ENCODE measurements at regions not wholly inside any gene's neighbourhood (a gene's known extent, or its start where the extent isn't known, plus 50 kb on each side); places are given as distances from the start of the nearest gene placed in this dataset.

DNA sequence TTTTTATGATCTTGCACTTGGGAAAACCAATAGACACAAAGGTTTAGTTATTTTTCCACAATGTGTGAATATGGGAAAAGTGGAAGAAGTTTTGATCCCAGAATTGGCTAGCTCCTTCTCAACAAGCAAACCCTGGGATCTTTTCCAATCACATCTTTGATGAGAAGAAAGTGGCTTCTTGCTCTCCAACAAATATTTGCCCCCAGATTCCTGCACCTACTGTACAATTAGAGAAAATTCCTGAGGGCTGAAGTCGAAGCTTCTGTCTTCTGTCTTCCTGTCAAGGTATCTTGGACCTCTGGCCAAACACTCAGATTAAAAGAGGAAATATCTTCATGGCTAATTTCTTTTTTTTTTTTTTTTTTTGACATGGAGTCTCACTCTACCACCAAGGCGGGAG, 113.1 kb upstream of the SLC45A1 start:
- no peak overlapping the region for H3K4me3 ChIP-seq (ENCODE audit: low read depth, low read length)

DNA sequence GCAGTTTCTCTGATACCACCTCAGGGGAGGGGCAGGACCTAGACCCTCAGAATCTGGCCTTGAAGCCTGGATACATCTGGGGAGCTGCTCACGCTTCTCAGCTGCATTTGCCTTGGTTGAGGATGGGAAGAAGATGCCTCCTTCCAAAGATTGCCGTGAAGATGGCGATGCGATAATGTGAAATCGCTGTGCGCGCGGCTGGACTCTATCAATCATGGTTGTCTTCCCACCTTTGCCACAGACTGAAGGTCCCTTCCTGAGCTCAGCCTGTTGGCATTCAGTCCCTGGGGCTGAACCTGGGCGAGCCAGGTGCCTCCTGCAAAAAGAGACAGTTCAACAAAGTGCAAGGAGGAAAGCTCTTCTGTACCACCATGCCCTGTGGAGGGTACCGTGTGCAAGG, 114.4 kb upstream of the SLC45A1 start:
- no peak overlapping the region for H3K4me3 ChIP-seq (ENCODE audit: low read depth, low read length)

DNA sequence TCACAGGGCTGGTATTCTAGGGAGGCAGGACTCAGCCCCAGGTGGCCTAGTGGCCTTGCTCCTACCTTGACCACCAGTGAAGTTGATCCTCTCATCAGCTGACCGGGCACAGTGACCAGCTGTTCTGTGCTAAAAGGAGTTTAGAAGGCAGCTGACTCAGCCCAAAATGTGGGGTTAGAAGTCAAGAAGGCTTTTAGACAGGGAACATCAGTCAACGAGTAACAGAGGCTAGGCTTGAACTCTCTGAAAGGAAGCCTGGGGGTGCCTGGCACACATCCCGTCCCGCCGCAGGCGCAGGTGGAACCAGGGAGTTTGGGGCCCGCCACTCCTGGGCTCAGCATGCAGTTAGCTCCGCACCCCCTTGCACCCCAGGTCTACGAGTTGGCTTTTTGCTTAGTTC, 114.9 kb upstream of the SLC45A1 start:
- H3K4me3 ChIP-seq (ENCODE audit: low read depth, low read length) = no peak overlapping the region

DNA sequence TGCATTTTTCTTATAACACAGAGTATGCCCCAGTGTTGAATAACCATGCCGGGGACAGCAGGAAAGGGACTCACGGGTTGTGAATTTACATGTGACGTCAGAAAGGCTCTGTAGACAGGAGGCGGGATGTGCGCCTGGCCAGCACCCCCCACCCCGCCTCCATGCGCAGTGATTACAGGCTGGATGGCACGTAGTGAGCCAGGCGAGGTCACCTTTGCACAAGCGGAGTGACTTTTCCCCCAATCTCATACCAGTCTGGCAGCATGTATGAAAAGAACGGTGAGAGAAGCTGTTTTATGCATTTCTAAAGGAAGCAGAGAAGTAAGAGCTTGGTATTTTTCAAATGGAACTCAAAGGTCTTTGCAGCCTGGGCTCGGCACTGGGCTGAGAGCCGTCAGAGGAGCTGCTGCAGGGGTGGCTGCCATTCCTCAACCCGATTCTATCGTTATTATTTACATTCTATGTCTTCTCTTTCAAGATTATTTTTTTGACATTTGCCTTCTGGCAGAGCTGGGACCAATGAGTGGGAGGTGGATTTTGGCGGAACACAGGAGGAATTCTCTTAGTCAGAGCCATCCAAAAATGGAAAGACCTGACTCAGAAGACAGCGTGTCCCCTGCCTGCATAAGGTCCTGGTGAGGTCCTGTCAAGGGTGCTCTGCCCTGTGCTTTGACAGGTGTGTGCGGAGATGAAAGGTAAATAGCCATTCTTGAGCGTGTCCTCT, 115.6 kb upstream of the SLC45A1 start:
- no peak overlapping the region for H3K4me3 ChIP-seq (ENCODE audit: low read depth, low read length)

DNA sequence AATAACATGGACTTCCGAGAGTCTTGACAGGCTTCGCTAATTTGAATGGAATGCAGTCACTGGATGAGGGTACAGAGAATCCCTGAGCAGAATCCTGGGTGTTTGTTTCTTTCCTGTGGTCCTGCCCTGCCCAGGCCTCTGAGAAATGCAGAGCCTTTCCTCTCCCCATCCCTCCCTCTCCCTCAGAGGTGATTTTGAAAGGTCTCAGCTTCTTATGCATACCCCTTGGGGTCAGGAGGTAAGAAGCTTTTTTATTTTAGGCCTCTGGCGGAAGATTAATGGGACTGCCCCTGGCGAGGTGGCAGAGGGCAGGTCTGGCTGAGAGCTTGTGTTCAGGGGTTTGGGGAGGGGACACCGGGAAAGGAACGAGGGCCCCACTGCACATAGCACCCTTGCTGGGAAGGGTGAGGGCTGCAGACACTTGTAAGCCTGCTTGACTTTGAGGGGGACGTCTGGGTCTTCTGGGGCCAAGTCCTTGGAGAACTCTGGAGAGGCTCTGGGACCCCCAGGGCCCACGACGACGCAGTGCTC, 116.5 kb upstream of the SLC45A1 start:
- no peak overlapping the region for H3K4me3 ChIP-seq (ENCODE audit: low read depth, low read length)

DNA sequence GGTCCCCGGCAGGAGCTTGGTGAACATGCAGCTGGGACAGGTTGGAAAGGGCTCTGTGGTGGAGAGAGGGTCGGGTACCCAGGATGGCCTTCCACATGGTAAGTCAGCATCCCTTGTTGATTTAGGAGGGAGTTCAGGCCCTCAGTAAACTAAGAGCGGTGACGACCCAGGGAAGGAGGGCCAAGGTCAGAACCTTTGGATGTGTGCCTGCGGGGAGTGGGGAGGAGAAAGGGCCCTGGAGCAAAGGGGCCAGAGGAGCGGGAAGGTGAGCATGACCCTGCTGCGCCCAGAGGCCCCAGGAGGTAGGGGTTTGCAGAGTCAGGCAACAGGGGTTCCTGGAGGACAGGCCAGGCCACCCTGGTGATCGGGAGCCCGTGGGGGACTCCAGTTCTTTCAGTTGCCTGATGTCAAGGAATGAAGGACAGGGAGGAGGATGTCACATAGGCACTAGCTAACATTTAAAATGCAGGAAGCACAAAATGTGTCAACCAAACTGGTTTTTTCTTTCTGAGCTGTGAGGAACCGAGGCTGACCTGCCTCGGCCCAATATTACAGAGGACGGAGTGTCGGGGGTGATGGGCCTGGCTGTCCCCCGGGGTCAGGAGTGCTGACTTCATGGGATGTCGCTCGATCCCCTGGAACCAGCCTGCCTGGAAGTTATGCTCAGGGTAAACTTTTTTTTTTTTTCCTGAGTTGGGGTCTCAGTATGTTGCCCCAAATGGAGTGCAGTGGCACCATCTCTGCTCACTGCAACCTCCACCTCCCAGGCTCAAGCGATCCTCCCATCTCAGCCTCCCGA, 117.4 kb upstream of the SLC45A1 start:
- H3K4me3 ChIP-seq (ENCODE audit: low read depth, low read length) = no peak overlapping the region

DNA sequence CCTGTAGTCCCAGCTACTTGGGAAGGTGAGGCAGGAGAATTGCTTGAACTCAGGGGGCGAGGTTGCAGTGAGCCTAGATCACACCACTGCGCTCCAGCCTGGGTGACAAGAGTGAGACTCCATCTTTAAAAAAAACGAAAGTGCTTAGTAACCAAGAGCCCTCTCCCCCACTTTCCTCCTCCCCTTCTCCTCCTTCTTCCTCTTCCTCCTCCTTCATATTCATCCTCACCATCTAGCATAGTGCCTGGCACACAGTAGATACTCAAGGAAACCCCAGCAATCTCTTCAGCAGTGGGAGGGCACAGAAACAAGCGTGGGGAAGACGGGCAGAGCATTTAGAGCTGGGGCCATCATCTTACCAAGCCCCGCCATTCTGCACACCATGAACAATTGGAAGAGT, 119.4 kb upstream of the SLC45A1 start:
- H3K4me3 ChIP-seq (ENCODE audit: low read depth, low read length) = no peak overlapping the region

DNA sequence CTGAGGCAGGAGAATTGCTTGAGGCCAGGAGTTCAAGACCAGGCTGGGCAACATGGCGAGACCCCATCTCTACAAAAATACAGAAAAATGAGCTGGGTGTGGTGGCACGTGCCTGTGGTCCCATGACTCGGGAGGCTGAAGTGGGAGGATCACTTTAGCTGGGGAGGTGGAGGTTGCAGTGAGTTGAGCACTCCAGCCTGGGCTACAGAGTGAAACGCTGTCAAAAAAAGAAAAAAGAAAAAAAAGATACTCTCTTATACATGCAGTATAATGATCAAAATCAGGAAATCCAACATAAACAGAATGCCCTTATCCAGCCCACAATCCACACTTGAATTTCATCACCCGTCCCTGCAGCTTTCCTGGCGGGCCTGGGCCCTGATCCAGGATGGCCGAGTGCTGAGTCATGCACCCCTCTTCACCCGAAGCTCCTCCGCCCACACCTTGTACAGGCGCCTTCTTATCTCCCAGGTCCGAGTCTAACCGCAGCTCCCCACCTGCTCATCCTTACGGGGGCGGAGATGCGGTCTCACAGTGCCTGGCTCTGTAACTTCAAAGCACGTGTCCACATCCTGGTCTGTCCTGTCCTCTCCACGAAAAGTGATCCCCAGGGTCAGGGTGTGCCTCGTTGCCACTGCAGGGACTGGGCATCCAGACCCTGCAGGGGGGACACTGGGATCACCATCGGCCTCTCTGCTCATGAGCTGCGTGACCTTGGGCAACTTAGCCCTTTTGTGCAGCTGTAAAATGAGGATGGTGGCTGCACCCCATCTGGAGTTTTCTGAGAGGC, 120.2 kb upstream of the SLC45A1 start:
- H3K4me3 ChIP-seq (ENCODE audit: low read depth, low read length) = no peak overlapping the region

DNA sequence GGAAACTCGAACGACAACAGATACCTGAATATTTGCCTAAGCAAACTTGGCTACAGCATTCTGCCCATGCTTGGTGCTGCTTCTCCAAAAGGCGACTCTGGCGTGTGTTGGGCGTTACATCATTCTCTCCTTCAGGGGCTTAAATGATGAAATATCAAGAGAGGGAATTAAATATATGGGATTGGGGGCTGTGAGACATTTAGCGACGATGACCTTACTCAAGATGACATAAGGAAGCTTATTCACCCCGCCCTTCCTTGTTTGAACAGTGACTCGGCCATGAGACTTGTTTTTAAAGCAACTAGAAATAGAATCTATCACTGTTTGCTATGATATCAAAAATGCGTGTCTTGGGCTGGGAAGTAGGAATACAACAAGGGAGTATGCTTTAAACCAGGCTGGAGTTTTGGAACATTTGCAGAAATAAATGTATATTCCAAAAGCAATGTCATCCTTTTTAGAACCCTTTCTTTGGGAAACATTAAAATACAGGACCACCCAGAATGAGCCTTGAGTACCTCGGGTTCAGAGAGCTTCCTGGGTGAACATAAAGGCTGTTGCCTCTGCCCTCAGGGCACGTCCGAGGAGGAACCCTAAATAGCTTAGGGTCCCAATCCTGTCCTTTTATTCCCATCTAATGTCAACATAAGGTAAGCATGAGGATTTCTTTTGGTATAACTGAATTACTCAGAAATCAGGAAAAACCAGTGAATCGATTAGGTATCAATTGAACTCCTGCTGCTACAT, 123.3 kb upstream of the SLC45A1 start:
- no peak overlapping the region for H3K4me3 ChIP-seq (ENCODE audit: low read depth, low read length)

DNA sequence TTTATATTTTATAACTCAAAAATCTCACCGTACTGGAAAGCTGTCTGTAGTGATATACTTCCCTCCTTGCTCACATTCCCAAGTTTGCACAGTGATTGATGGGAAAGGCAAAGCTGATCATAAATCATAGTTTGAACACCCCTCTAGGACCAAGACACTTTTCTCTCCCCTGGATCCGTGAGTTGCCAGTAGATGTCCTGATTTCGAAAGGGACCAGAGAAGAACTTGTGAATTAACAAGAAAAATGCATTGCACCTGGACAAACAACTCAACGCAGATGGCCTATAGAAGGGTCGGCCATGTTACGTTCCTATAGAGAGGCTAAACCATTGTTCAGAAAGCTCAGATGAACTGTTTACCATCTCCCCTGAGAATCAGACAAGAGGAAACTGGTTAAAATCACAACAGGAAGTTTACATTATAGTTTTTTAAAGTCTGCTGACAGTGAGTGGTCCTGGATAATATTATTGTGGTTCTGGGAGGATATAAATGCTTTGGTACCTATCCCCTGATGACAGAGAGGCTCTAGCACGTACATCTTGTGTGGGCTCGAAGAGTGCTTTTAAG, 124.0 kb upstream of the SLC45A1 start:
- H3K4me3 ChIP-seq (ENCODE audit: low read depth, low read length) = no peak overlapping the region

DNA sequence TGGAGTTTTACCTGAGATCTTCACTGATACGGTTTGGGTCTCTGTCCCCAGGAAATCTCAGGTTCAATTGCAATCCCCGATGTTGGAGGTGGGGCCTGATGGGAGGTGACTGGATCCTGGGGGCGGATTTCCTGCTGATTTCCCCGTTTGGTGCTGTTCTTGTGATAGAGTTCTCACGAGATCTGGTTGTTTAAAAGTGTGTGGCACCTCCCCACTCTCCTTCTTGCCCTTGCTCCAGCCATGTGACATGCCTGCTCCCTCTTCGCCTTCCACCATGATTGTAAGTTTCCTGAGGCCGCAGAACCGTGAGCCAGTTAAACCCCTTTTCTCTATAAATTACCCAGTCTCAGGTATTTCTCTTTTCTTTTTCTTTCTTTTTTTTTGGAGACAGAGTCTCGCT, 126.4 kb upstream of the SLC45A1 start:
- H3K4me3 ChIP-seq (ENCODE audit: low read depth, low read length) = no peak overlapping the region

DNA sequence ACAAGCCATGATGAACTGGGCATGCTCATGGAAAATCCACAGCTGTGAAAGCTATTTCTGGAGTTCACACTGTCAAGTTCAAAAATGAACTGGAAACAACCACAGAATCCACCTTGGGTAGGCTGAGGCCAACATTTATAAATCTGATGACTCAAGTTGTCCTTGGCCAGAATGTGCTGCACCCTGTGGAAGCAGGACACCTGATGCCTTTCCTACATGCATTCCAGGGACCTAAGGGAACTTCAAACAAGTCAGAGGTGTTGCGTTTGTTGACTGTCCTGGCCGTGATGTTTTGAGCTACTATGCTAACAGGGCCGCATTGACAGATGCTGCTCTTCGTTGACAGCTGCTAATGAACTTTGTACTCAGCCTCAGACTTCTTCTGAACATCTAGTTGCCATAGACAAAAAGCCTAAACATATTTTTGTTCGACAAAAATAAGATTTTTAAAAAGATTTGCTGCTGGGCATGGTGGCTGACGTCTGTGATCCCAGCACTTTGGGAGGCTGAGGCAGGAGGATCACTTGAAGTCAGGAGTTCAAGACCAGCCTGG, 127.9 kb upstream of the SLC45A1 start:
- H3K4me3 ChIP-seq (ENCODE audit: low read depth, low read length) = no peak overlapping the region

DNA sequence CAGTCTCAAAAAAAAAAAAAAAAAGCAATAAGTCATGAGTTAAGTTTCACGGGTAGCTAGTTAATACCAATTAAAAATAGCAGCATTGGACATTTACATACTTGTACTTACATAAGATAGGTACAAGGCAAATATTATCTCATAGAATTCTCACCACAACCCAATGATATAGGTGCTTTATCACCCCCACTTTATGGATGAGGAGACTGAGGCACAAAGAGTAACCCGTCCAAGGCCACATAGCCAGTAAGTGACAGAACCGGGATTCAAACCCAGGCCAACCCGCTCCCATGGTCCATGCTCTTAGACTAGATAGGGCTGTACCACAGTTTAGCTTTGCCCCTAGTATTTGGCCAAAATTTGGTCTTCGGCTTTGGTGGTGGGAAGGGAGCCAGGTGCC, 132.5 kb upstream of the SLC45A1 start:
- H3K4me3 ChIP-seq (ENCODE audit: low read depth, low read length) = no peak overlapping the region

DNA sequence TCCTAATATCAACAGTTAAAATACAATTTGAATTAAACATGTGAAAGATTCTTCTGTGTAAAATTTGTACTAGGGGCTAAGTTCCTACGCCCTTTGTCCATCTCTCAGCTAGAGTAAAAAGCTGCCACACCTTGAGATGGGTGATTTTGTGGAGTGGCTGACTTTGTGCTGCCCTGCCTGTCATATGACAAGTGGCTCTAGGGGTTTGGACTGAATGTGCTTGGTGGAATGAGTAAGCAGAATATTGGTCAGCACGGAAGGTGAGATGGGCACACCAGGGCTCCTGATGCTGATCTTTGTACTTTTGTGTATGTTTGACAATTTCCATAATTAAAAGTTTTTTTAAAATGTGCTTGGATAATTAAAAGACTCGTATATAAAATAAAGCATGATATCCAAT, 133.6 kb upstream of the SLC45A1 start:
- no peak overlapping the region for H3K4me3 ChIP-seq (ENCODE audit: low read depth, low read length)

DNA sequence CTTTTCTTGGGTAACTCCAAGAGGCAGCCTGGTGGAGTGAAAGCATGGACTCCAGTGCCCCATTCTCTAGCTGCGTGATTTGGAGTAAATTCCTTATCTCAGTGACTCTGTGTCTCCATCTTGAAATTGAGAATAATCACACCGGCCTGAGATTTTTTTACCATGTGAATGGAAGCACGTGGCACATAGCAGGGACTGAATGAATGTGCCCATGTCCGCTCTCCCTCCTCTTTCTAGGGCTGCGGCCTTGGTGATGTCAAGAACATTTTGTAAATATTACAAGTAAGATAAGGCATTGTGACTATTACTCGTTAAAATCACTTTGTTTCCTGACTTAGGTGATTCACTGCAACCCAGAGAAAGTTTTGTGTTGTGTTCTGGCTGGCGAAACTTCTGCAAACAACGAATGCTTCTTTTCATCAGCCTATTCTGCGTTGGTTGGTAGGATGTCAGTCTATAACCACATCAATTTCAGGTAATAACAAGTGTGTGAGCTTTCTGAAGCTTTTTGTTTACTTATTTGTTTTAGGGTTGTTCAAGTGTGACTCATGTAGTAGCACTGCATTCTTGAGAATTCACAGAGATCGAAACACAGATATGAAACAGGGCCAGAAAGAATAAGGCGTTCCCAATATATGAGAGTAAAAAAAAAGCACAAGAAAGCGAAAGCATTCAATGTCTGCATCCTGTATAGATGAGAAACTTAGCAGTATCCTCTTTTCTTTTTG, 135.7 kb upstream of the SLC45A1 start:
- no peak overlapping the region for H3K4me3 ChIP-seq (ENCODE audit: low read depth, low read length)

DNA sequence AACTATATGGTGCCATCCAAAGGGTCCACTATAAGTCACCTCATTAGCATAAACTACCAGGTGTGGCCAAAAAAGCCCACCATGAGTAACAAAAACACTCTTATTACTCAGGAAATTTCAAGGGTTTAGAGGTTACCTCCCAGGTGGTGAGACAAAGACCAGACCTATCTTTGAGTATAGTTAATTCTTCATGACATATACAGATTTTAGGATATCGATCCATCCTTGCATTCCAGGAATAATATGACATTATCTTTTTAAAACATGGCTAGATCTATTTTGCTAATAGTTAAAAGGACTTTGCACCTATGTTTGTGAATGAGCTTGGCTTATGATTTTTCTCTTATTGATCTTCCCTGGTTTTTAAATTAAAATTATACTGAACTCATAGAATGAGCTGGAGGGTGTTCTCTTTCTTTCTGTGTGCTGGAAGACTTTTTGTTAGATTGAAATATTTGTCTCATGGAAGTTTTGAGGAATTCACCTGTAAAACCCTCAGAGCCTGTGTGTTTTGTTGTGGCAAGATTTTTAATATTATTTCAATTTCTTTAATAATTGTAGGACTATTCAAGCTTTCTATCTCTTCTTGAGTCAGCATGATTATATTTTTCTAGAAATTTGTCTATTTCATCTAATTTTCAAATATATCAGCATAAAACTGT, 138.7 kb upstream of the SLC45A1 start:
- H3K4me3 ChIP-seq (ENCODE audit: low read depth, low read length) = no peak overlapping the region

DNA sequence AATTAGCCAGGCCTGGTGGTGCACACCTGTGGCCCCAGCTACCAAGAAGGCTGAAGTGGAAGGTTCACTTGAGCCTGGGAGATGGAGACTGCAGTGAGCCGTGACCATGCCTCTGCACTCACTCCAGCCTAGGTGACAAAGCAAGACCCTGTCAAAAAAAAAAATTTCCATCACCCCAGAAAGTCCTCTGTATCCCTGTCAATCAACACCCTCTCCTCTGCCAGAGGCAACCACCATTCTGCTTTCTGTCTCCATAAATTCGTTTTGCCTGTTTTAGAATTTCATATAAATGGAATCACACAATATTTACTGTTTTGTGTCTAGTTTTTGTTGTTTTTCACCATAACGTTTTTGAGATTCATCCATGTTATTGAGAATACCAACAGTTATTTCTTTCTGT, 141.6 kb upstream of the SLC45A1 start:
- H3K4me3 ChIP-seq (ENCODE audit: low read depth, low read length) = no peak overlapping the region

DNA sequence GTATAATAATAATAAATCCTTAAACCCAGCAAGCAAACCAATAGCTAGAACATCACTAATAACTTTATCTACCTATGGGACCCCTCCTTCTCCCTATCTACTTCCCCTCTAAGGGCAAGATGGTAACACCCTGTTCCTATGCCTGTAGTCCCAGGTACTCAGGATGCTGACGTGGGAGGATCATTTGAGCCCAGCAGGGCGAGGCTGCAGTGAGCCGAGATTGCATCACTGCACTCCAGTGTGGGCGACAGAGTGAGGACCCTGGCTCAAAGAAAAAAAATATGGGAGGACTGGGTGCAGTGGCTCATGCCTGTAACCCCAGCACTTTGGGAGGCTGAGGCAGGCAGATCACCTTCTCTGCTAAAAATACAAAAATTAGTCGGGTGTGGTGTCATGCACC, 143.1 kb upstream of the SLC45A1 start:
- H3K4me3 ChIP-seq (ENCODE audit: low read depth, low read length) = no peak overlapping the region

All from iPS-11a (cell line).